Body of pancreas (tissue), 4 donors: ENCODE measurements at regions not wholly inside any gene's neighbourhood (a gene's known extent, or its start where the extent isn't known, plus 50 kb on each side); places are given as distances from the start of the nearest gene placed in this dataset.

ENCODE experiments used
- ATAC-seq: fragments of 150-250 bp; one replicate; pipeline ENCODE4 v1.9.1; 2016
- DNase-seq, 4 donors: peaks; one replicate each; pipeline ENCODE4 v3.0.0-alpha.2; 2019
- H3K27ac ChIP-seq, 4 donors: fragments of 200-600 bp; sonication (generic); 1 replicate in 3 of 4; 2 replicates in 1 of 4; pipeline versions ENCODE4 v1.5.1 to v1.6.1; 2016 to 2019; ENCODE audit warnings: mild to moderate bottlenecking in 1 of 4, mixed read lengths in 1 of 4, moderate library complexity in 1 of 4
- H3K27me3 ChIP-seq, 2 donors: fragments of 200-600 bp; sonication (generic); one replicate each; pipeline ENCODE4 v1.6.0; 2016; ENCODE audit warnings: mild to moderate bottlenecking in 1 of 2
- H3K36me3 ChIP-seq, 2 donors: fragments of 200-600 bp; sonication (generic); replicated peaks in 1 of 2; 2 replicates each; pipeline ENCODE4 v1.5.1; 2016; ENCODE audit warnings: low read depth in 2 of 2; ENCODE audit not compliant: insufficient read depth in 1 of 2
- H3K4me1 ChIP-seq: fragments of 200-600 bp; sonication (generic); one replicate; pipeline ENCODE4 v1.6.0; 2016
- H3K4me3 ChIP-seq, 2 donors: fragments of 200-600 bp; sonication (generic); 1 replicate in 1 of 2; 2 replicates in 1 of 2; pipeline ENCODE4 v1.5.1; 2016 to 2019
- H3K9me3 ChIP-seq, 3 donors: fragments of 200-600 bp; sonication (generic); 1 replicate in 2 of 3; 2 replicates in 1 of 3; pipeline ENCODE4 v1.5.1; 2016
- CTCF ChIP-seq, 7 experiments: fragments of 450-650 bp in 4 of 7; fragments of 200-600 bp in 3 of 7; sonication (generic) in 3 of 7; IDR thresholded peaks; one replicate each; pipeline ENCODE4 v1.5.1; 2016 to 2019; ENCODE audit warnings: antibody characterized with exemption in 7 of 7
- POLR2A ChIP-seq, 3 donors: fragments of 450-650 bp; IDR thresholded peaks; one replicate each; pipeline ENCODE4 v1.6.1; 2016; ENCODE audit warnings: antibody characterized with exemption in 3 of 3, mild to moderate bottlenecking in 2 of 3
- WGBS, 2 donors: methylation state at CpG; one replicate each; pipeline ENCODE4 v1.1.5; 2017; 5-methylcytosine and 5-hydroxymethylcytosine counted together
- intact Hi-C: fragments of 100-400 bp; cut with DNase I; formaldehyde crosslinking; loops from one replicate; pipeline ENCODE4 v1.15.1; 2023

GRCh38 chr3:69541711-69542088 lies 155.8 kb upstream of the FRMD4B start:
- ATAC-seq (no peak), DNase-seq (no peak)
- no peaks in the 10 kb centered on the region for H3K36me3 ChIP-seq
- H3K4me1 ChIP-seq, result peaks cover 16% of the 10 kb centered on the region
- H3K9me3 ChIP-seq, result no peaks in the 10 kb centered on the region
- H3K27ac ChIP-seq, result no peak overlapping the region
- WGBS, 2 donors, result 1 to 2% methylated on average over 20 to 28 of the region's 28 CpGs
- H3K27me3 ChIP-seq, result peaks cover 0 to 6% of the 10 kb centered on the region in 2 donors
- TF ChIP-seq POLR2A (IDR thresholded peaks at IDR 0.05) (no peak), CTCF (IDR thresholded peaks at IDR 0.05) (no peak)
- intact Hi-C loops, result no loop called here
- peak overlapping the region in 1 of 2 donors; percentile 11 for H3K4me3 ChIP-seq

GRCh38 chr3:69540706-69541581 lies 155.1 kb upstream of the FRMD4B start:
- peaks cover 0 to 6% of the 10 kb centered on the region in 2 donors for H3K27me3 ChIP-seq
- no peaks in the 10 kb centered on the region for H3K9me3 ChIP-seq
- DNase-seq, result no peak
- WGBS, 2 donors, result 14 to 19% methylated on average over 24 of the region's 24 CpGs
- intact Hi-C loops, result no loop called here
- H3K36me3 ChIP-seq, result no peaks in the 10 kb centered on the region
- H3K4me3 ChIP-seq, result no peak overlapping the region
- peaks cover 16% of the 10 kb centered on the region for H3K4me1 ChIP-seq
- no peak overlapping the region for H3K27ac ChIP-seq
- no peak for ATAC-seq
- TF ChIP-seq CTCF (IDR thresholded peaks at IDR 0.05) (no peak), POLR2A (IDR thresholded peaks at IDR 0.05) (no peak)

GRCh38 chr3:69539134-69539533 lies 153.2 kb upstream of the FRMD4B start:
- H3K4me1 ChIP-seq, result peaks cover 16% of the 10 kb centered on the region
- DNase-seq (no peak), ATAC-seq (no peak)
- H3K27me3 ChIP-seq, result peaks cover 0 to 6% of the 10 kb centered on the region in 2 donors
- no peak overlapping the region for H3K4me3 ChIP-seq
- no peaks in the 10 kb centered on the region for H3K36me3 ChIP-seq
- no peak for TF ChIP-seq CTCF (IDR thresholded peaks at IDR 0.05)
- TF ChIP-seq POLR2A (IDR thresholded peaks at IDR 0.05), result no peak
- no peaks in the 10 kb centered on the region for H3K9me3 ChIP-seq
- intact Hi-C loops, result no loop called here
- no peak overlapping the region for H3K27ac ChIP-seq
- 2 to 28% methylated on average over 2 of the region's 2 CpGs for WGBS, 2 donors

- Histone ChIP-seq H3K27ac (no peak overlapping the region), H3K36me3 (no peaks in the 10 kb centered on the region), H3K27me3 (peaks cover 0 to 6% of the 10 kb centered on the region in 2 donors), H3K9me3 (no peaks in the 10 kb centered on the region), H3K4me3 (no peak overlapping the region), H3K4me1 (peaks cover 17% of the 10 kb centered on the region)
- no peak for TF ChIP-seq CTCF (IDR thresholded peaks at IDR 0.05)
- TF ChIP-seq POLR2A (IDR thresholded peaks at IDR 0.05), result no peak
- 30 to 49% methylated on average over 1 of the region's 1 CpG for WGBS, 2 donors
- intact Hi-C loops, result no loop called here
- no peak for DNase-seq
- no peak for ATAC-seq
Observed at GRCh38 chr3:69538281-69538680, 152.4 kb upstream of the FRMD4B start.
